Head of caudate nucleus (tissue), 42 donors: ENCODE measurements at regions not wholly inside any gene's neighbourhood (a gene's known extent, or its start where the extent isn't known, plus 50 kb on each side); places are given as distances from the start of the nearest gene placed in this dataset.
A peak's percentile ranks its signal among the peaks of the same experiment; 100 is the strongest.

Experiments used
- DNase-seq, 42 donors: peaks; one replicate each; pipeline versions ENCODE4 v3.0.0 to v3.0.0-alpha.2; 2020 to 2021; ENCODE audit warnings: mixed read lengths in 7 of 42
- intact Hi-C: fragments of 100-400 bp; cut with DNase I; formaldehyde crosslinking; loops from one replicate; pipeline ENCODE4 v1.15.0; 2022

- intact Hi-C loops = no loop called here
- DNase-seq = no peak
Observed at GRCh38 chr13:109608503-109608902, 177.9 kb downstream of the IRS2 start.

- intact Hi-C loops = no loop called here
- no peak for DNase-seq
Observed at GRCh38 chr13:109608059-109608458, 178.3 kb downstream of the IRS2 start.

- no peak for DNase-seq
- intact Hi-C loops = no loop called here
Observed at GRCh38 chr13:109606520-109606919, 179.9 kb downstream of the IRS2 start.

GRCh38 chr13:109605846-109606245, 180.5 kb downstream of the IRS2 start:
- no peak for DNase-seq
- intact Hi-C loops = no loop called here

GRCh38 chr13:109604894-109605293, 181.5 kb downstream of the IRS2 start:
- no peak for DNase-seq
- intact Hi-C loops = no loop called here

- no peak for DNase-seq
Observed at GRCh38 chr13:109602356-109602755, 184.0 kb downstream of the IRS2 start.

GRCh38 chr13:109599901-109600657, 186.3 kb downstream of the IRS2 start:
- no peak for DNase-seq
- intact Hi-C loops = no loop called here

More at GRCh38 chr13:109602356-109602755, 184.0 kb downstream of the IRS2 start:
- intact Hi-C loops = no loop called here

GRCh38 chr13:109595471-109595870, 190.9 kb downstream of the IRS2 start:
- intact Hi-C loops = no loop called here
- DNase-seq = no peak

- intact Hi-C loops = no loop called here
- no peak for DNase-seq
Observed at GRCh38 chr13:109593230-109593629, 193.2 kb downstream of the IRS2 start.

GRCh38 chr13:109592770-109593169, 193.6 kb downstream of the IRS2 start:
- intact Hi-C loops = no loop called here

GRCh38 chr13:109587689-109588088, 198.7 kb downstream of the IRS2 start:
- peak in 4 of 42 donors; percentile 4 to 32 (median 12) for DNase-seq
- intact Hi-C loops = no loop called here

More at GRCh38 chr13:109592770-109593169, 193.6 kb downstream of the IRS2 start:
- no peak for DNase-seq

- intact Hi-C loops = no loop called here
- no peak for DNase-seq
Observed at GRCh38 chr13:109586509-109587346, 199.7 kb downstream of the IRS2 start.

GRCh38 chr13:109584844-109585361, 201.5 kb downstream of the IRS2 start:
- intact Hi-C loops = no loop called here
- no peak for DNase-seq

- intact Hi-C loops = no loop called here
- DNase-seq = no peak
Observed at GRCh38 chr13:109577191-109577700, 209.1 kb downstream of the IRS2 start.

- intact Hi-C loops = no loop called here
- DNase-seq = no peak
Observed at GRCh38 chr13:109576331-109576813, 210.0 kb downstream of the IRS2 start.

GRCh38 chr13:109575821-109576220, 210.6 kb downstream of the IRS2 start:
- intact Hi-C loops = no loop called here
- no peak for DNase-seq

- no peak for DNase-seq
- intact Hi-C loops = no loop called here
Observed at GRCh38 chr13:109572389-109572788, 214.0 kb downstream of the IRS2 start.

GRCh38 chr13:109569958-109570711, 216.2 kb downstream of the IRS2 start:
- DNase-seq = no peak
- intact Hi-C loops = no loop called here

GRCh38 chr13:109568339-109568818, 218.0 kb downstream of the IRS2 start:
- intact Hi-C loops = no loop called here
- DNase-seq = no peak
